Muscle of arm (tissue), 1 donor: ENCODE measurements at regions not wholly inside any gene's neighbourhood (a gene's known extent, or its start where the extent isn't known, plus 50 kb on each side); places are given as distances from the start of the nearest gene placed in this dataset.
A peak's percentile ranks its signal among the peaks of the same experiment; 100 is the strongest.

Experiments
- DNase-seq: peaks from one replicate; pipeline ENCODE4 v3.0.0-alpha.2; 2013

DNA sequence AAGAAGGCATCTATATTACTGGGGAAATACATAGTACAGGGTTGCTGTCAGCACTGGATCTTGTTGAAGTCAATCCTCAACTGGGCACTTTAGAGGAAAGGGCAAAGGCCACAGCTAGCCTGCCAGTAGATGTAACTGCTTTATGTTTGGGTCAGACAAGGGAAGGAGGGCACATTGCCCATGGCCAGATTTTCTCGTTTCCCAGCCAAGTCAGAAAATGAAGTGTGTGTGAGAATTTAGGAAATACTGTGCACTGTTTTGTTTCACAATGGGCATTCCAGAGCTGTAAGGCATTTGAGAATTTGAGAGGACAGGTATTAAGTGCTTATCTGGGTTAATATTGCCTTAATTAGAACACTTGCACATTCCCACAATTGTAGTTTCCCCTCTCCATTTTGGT, 183.9 kb upstream of the MCHR2 start:
- no peak for DNase-seq

- no peak for DNase-seq
Observed at GRCh38 chr6:100176951-100177710, 183.1 kb upstream of the MCHR2 start.

DNA sequence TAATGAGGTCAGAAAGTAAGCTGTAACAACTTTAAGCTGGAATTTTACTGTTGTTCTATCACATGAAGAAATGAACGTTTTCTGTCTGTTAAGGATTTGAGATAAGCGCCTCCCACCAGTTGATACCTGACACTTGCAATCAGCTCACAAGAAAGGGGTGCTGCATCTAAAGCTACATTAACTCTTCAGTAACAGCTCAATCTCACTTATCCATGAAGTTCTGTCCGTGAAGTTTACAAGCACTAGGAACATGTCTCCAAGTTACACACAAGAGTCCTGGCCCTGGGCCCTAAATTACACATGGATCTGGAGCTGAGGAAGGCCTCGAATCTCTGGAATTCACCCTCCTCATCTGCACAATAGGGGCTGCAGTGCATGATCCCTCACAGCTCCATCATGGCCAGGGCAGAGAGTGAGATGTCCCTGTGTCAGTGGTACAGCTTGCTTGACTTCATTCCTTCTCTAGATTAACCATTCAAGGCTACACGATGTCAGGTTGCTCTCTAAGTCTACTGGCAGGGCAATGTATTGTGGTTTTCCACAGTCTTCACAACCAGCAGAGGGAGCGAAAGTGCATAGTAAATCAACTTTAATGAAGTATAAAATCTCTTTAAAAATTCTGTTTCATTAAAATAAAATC, 182.4 kb upstream of the MCHR2 start:
- peak; percentile 24 for DNase-seq

DNA sequence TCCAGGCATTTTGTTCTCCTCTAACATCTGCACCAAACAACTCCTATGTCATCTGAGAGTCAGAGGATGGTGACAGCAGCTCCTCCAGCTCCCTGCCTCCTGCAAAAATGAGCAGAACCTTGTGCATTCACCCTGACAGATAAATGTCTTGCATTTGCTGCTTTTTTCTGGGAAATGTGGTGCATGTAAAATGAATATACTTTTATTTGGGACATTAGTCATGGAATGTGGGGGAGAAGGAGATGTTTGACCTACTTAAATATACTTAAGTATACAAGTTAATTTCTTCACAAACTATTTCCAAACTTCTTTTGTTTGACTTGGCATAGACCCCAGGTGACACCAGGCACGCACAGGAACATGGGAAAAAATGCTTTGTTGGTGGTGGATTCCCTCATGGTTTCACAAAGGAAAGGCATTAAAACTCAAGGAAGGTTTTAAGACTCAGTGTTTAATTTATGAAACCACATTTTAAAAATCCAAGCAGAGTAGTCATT, 181.8 kb upstream of the MCHR2 start:
- DNase-seq: no peak

- DNase-seq: no peak
Observed at GRCh38 chr6:100173211-100173610, 179.2 kb upstream of the MCHR2 start.

DNA sequence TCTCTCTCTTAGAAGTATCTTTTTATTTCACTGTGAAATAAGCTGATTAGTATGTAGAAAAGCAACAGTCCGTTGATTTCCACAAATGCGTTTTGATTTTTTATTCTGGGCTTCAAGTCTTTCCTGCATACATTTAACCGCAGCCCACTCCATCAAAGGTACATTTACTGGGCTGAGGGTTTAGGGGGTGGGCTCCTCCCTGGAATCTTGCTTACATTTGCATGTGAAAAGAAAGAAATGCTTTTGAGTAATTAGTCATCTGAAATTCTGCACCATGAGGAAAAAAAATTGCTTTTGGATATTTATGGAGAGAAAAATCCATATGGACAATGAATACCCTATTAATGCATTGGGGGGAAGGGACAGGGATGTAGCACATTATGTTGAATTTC, 178.3 kb upstream of the MCHR2 start:
- no peak for DNase-seq

DNA sequence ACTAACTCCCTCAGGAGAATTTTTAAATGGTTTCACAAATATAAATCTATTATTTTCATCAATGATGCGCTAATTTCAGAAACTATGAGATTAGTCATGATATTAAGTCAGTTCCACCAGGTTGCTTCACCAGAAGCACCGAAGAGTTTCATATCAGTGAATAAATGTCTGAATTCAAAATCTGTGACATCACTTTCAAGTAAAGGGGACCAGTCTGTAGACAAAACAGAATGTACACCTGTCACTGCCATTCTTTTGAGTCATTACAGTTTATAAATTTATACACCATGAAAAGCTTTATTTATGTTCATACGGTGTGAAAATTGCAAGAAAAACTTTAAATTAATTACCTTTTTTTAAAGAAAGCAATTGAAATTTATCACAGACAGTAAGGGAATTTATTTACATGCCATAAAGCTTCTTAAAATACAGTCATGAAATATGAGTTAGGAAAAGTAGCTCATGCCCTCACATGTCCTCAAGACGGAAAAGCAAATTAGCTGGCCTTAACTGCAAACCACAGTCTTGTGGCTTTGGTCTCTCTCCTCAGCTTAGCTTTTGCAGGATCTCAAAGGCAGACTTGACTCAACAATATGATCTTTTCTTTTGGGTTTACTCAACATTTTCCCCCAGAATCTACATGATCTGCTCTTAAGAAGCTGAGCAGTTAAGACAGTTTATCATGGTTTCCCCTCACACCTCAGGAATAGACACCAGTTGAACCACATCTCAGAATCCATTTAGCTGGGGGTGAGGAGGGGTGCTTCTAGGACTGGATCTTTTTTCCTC, 177.7 kb upstream of the MCHR2 start:
- DNase-seq: no peak

DNA sequence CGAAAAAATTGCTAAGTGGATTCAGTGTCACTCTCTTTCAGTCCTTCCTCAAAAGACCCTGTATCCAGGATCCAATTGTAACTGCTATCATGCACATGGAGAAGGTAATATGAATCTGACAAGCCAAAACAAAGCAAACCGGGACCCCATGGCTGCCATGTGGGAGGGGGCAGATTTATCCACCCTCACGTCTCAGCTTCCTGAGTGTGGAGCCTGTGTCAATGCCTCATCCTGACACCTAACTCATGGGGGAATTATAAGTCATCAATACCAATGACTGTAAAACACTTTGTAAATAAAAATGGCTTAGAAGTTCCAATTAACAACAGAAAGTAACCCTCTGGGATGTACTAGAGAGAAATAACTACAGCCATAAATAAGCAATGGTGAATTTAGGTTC, 174.1 kb upstream of the MCHR2 start:
- no peak for DNase-seq

DNA sequence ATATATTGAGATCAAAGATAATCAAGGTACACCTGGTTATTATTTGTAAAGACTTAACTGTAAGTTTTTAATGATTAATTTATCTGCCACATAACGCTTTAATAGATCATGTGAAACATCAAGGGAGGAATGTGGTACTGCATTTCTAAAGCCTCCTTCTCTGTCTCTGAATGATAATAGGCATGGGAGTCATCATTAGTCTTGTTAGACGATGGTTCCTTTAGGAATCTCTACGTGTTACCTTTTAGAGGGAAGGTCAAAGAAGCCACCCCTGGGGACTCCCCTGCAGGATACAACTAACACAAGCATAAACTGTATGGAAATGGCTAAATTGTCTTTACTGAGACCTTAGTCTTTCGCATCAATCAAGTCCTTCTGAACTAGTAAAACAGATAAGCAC, 173.6 kb upstream of the MCHR2 start:
- no peak for DNase-seq

GRCh38 chr6:100166956-100167355, 172.9 kb upstream of the MCHR2 start:
- no peak for DNase-seq

- DNase-seq: no peak
Observed at GRCh38 chr6:100165442-100165841, 171.4 kb upstream of the MCHR2 start.

- no peak for DNase-seq
Observed at GRCh38 chr6:100163035-100163434, 169.0 kb upstream of the MCHR2 start.

DNA sequence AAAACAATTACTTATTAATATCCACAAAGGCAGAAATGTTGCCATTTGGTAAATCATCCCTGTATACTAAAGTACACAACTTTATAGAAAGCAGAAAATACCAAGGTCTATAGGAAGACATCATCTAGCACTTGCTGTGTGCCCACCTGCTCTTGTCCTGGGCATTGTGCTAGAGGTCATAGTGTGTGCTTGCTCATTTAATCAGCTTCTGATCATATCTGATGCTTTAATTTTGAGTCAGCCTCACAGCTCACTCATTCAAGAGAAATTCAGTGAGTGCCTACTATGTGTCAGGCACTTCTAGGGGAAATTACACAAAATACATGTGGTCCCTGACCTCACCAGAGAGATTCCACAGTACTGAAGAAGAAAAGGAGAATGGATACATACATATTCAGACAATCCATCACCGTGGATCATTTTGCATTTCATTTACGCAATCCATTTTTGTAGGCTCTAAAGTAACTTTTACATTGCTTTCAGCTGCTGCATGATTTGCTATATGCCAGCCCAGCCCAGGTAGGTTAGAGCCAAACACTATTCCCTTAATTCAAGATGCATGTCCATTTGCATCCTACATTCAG, 167.9 kb upstream of the MCHR2 start:
- DNase-seq: no peak

GRCh38 chr6:100160930-100161329, 166.9 kb upstream of the MCHR2 start:
- no peak for DNase-seq

- DNase-seq: no peak
Observed at GRCh38 chr6:100155141-100155540, 161.1 kb upstream of the MCHR2 start.

GRCh38 chr6:100153636-100154275, 159.7 kb upstream of the MCHR2 start:
- DNase-seq: no peak

- no peak for DNase-seq
Observed at GRCh38 chr6:100152201-100152600, 158.2 kb upstream of the MCHR2 start.

- no peak for DNase-seq
Observed at GRCh38 chr6:100144991-100145390, 151.0 kb upstream of the MCHR2 start.

DNA sequence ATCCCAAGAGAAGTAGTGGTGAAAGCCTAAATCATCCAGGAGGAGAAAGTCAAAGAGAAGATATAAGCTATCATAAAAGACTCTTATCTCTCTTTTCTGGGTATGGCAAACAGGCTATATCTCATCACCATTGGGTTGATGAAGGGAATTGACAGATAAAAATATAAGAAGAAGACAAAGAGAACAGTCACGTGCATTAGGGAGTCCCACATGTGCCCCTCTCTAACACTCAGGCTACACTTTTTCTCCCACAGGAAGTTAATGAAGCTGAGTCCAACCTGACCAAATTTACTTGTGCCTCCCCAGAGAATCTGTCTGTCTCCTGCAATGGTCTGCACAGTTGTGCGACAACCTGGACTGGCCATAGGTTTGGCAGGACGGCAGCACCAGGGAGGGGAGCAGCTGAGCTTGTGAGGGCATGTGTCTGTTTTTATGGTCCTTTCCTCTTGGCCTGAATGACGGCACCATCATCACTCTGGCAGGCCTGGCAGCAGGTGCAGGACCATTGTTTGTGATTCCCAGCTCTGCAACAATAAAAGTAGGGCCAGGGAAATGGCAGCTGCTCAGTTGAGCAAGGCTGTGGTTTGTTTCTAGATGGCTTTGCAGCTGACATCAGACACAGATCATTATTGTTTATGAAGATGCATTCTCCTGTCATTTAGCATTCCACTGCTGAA, 144.5 kb upstream of the MCHR2 start:
- no peak for DNase-seq

- no peak for DNase-seq
Observed at GRCh38 chr6:100137759-100138158, 143.7 kb upstream of the MCHR2 start.

DNA sequence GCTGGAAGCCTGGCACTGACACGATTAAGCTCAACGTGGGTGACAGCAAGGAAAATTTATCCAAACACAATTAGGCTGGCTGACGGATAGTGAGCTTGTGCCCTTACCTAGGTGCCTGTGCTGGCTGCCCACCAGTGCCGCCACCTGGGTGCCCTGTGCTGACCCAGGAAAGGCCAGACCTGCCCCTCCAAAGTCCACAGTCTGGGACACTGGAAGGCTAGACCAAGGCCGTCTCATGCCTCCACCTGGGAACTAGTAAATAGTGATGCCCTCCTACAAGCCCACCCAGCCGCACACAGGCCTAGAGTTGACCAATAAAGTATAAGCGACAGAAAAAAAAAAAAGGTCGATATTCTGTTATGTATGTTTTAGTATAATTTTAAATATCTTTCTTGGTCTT, 142.6 kb upstream of the MCHR2 start:
- DNase-seq: no peak
